ENCODE measurements at regions not wholly inside any gene's neighbourhood (a gene's known extent, or its start where the extent isn't known, plus 50 kb on each side); places are given as distances from the start of the nearest gene placed in this dataset.

DNA sequence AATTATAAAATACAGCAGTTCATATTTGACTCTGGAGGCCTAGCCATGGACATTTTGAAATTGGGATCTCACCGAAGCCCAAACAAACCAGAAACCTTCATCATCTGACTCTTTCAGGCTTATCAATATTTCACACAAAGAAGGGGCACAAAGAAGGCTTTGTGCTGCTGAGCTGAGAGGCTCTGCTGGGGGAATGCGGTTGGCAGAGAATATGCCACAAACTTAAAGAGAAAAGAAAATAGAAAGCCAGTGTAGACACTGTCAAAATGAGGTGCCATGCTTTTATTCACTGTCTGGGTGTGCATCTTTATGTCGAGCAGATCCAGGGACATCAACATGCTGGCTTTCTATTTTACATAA, 162.6 kb downstream of the QPCT start:
- H3K4me1 ChIP-seq: no peaks in the 10 kb centered on the region
- DNase-seq (no peak), ATAC-seq (no peak)
- intact Hi-C loops (cut with DNase I): no loop called here
- no peaks in the 10 kb centered on the region for H3K36me3 ChIP-seq
- TF ChIP-seq, protein P1, sequence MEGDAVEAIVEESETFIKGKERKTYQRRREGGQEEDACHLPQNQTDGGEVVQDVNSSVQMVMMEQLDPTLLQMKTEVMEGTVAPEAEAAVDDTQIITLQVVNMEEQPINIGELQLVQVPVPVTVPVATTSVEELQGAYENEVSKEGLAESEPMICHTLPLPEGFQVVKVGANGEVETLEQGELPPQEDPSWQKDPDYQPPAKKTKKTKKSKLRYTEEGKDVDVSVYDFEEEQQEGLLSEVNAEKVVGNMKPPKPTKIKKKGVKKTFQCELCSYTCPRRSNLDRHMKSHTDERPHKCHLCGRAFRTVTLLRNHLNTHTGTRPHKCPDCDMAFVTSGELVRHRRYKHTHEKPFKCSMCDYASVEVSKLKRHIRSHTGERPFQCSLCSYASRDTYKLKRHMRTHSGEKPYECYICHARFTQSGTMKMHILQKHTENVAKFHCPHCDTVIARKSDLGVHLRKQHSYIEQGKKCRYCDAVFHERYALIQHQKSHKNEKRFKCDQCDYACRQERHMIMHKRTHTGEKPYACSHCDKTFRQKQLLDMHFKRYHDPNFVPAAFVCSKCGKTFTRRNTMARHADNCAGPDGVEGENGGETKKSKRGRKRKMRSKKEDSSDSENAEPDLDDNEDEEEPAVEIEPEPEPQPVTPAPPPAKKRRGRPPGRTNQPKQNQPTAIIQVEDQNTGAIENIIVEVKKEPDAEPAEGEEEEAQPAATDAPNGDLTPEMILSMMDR (IDR thresholded peaks at IDR 0.05): no peak
- no peak overlapping the region for H3K4me3 ChIP-seq
- no peak overlapping the region for H3K27ac ChIP-seq
- no peaks in the 10 kb centered on the region for H3K9me3 ChIP-seq
- 79% methylated on average over 3 of the region's 3 CpGs for WGBS (ENCODE audit: insufficient coverage, low coverage, low lambda C conversion rate, missing lambda C conversion rate)
- no peaks in the 10 kb centered on the region for H3K27me3 ChIP-seq

GRCh38 chr2:37507703-37508102, 163.3 kb downstream of the QPCT start:
- H3K9me3 ChIP-seq: no peaks in the 10 kb centered on the region
- H3K4me3 ChIP-seq: no peak overlapping the region
- DNase-seq: no peak
- WGBS (ENCODE audit: insufficient coverage, low coverage, low lambda C conversion rate, missing lambda C conversion rate): 87% methylated on average over 6 of the region's 6 CpGs
- no peaks in the 10 kb centered on the region for H3K27me3 ChIP-seq
- no peak for ATAC-seq
- no peak for TF ChIP-seq POLR2A (IDR thresholded peaks at IDR 0.05)
- TF ChIP-seq, protein P1 (IDR thresholded peaks at IDR 0.05): no peak
- no peaks in the 10 kb centered on the region for H3K4me1 ChIP-seq
- no peaks in the 10 kb centered on the region for H3K36me3 ChIP-seq
- H3K27ac ChIP-seq: no peak overlapping the region
- intact Hi-C loops (cut with DNase I): no loop called here

- Histone ChIP-seq H3K36me3 (no peaks in the 10 kb centered on the region), H3K27me3 (no peaks in the 10 kb centered on the region), H3K4me1 (no peaks in the 10 kb centered on the region), H3K9me3 (no peaks in the 10 kb centered on the region), H3K27ac (no peak overlapping the region), H3K4me3 (no peak overlapping the region)
- TF ChIP-seq POLR2A (IDR thresholded peaks at IDR 0.05): no peak
- TF ChIP-seq, protein P1 (IDR thresholded peaks at IDR 0.05): no peak
- intact Hi-C loops (cut with DNase I): no loop called here
- 70% methylated on average over 1 of the region's 1 CpG for WGBS (ENCODE audit: insufficient coverage, low coverage, low lambda C conversion rate, missing lambda C conversion rate)
- DNase-seq: no peak
- ATAC-seq: no peak
Measured at GRCh38 chr2:37512971-37513370, 158.5 kb downstream of the CDC42EP3 start.

- TF ChIP-seq, protein P1 (IDR thresholded peaks at IDR 0.05): no peak
- TF ChIP-seq POLR2A (IDR thresholded peaks at IDR 0.05): no peak
- Histone ChIP-seq H3K27me3 (no peaks in the 10 kb centered on the region), H3K4me1 (peaks cover 0 to 6% (median 0%) of the 10 kb centered on the region in 4 donors), H3K9me3 (no peaks in the 10 kb centered on the region), H3K4me3 (no peak overlapping the region), H3K27ac (peak overlapping the region; percentile 15 to 59 (median 52)), H3K36me3 (no peaks in the 10 kb centered on the region)
- 5% methylated on average over 5 of the region's 5 CpGs for WGBS (ENCODE audit: insufficient coverage, low coverage, low lambda C conversion rate, missing lambda C conversion rate)
- ATAC-seq: peak; percentile 95 to 98 (median 97)
- intact Hi-C loops (cut with DNase I): no loop called here
- peak in 1 of 3 donors; percentile 68 for DNase-seq
Measured at GRCh38 chr2:37523814-37524362, 147.6 kb downstream of the CDC42EP3 start.

- peaks cover 0 to 6% (median 0%) of the 10 kb centered on the region in 4 donors for H3K4me1 ChIP-seq
- ATAC-seq (no peak), DNase-seq (no peak)
- TF ChIP-seq POLR2A (IDR thresholded peaks at IDR 0.05): no peak
- 58% methylated on average over 4 of the region's 4 CpGs for WGBS (ENCODE audit: insufficient coverage, low coverage, low lambda C conversion rate, missing lambda C conversion rate)
- H3K4me3 ChIP-seq: no peak overlapping the region
- H3K36me3 ChIP-seq: no peaks in the 10 kb centered on the region
- no peaks in the 10 kb centered on the region for H3K27me3 ChIP-seq
- intact Hi-C loops (cut with DNase I): no loop called here
- H3K9me3 ChIP-seq: no peaks in the 10 kb centered on the region
- H3K27ac ChIP-seq: no peak overlapping the region
Measured at GRCh38 chr2:37526323-37526722, 145.1 kb downstream of the CDC42EP3 start.
